HG03196 (cell line): ENCODE measurements at regions not wholly inside any gene's neighbourhood (a gene's known extent, or its start where the extent isn't known, plus 50 kb on each side); places are given as distances from the start of the nearest gene placed in this dataset.
"Not testable (repeated sequence)": the region's sequence is repeated elsewhere in the genome, so short reads cannot be mapped to it uniquely, and the experiment has no call there.

Experiments used
- ATAC-seq: cut with Tn5 transposase; IDR thresholded peaks from one replicate; pipeline ENCODE4 v1.9.1; 2021; ENCODE audit not compliant: unreplicated experiment

- no peak for ATAC-seq
Measured at GRCh38 chr10:57038531-57038930, 677.5 kb upstream of the ZWINT start.

DNA sequence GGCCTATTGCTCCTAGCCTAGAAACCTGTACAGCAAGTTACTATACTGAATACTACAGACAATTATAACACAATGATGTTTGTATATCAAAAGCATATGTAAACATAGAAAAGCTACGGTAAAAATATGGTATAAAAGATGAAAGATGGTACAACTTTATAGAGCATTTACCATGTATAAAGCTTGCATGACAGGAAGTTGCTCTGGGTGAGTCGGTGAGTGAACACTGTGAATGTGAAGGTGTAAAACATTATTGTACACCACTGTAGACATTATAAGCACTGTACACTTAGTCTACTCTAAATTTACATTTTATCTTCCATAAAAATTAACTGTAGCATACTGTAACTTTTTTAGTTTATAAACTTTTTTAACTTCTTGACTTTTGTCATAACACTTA lies 674.3 kb upstream of the ZWINT start:
- no peak for ATAC-seq

GRCh38 chr10:57032301-57032700 lies 671.2 kb upstream of the ZWINT start:
- not testable (repeated sequence) for ATAC-seq

DNA sequence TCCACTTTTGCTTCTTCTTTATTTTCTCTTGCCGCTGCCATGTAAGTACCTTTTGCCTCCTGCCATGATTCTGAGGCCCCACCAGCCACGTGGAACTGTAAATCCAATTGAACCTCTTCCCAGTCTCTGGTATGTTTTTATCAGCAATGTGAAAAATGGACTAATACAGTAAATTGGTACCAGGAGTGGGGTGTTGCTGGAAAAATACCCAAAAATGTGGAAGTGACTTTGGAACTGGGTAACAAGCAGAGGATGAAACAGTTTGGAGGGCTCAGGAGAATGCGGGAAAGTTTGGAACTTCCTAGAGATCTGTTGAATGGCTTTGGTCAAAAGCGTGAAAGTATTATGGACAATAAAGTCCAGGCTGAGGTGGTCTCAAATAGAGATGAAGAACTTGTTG lies 670.3 kb upstream of the ZWINT start:
- ATAC-seq = no peak

GRCh38 chr10:57026307-57026706 lies 665.2 kb upstream of the ZWINT start:
- ATAC-seq = no peak

DNA sequence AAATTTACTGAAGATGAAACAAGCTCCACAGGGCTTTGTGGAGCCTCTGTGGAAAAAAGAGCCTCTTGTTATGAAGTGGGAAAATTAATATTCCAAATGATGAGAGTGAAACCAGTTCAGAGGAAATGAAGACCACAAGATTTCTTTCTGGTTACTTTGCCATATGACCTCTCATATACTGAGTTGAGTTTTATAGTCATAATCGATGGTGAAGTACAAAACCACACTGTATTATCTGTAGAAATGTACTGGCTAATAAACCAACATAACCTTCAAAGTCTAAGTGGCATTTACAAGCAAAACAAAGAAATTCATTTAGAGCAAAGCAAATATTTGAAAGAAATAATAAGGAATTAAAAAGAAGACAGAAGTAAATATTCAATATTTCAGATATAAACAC lies 662.6 kb upstream of the ZWINT start:
- ATAC-seq = no peak

DNA sequence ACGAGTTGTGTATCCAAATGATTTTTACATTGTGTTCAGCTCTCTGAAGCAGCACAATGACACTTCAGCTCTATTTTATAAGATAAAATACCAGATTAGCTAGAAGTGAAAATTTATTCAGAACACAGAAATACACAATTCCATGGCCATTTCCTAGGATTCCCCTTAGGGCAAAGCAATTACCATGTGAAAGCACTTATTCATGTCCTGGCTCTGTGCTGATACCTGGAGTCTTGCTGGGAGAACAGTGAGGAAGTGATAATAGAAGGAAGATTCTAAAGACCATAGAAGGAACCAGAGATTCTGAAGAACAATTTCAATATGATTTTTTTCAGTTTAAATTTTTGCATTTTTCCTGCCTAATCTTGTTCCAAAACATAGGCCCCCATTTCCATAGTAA lies 657.4 kb upstream of the ZWINT start:
- no peak for ATAC-seq

GRCh38 chr10:57017356-57018037 lies 656.4 kb upstream of the ZWINT start:
- ATAC-seq = no peak

DNA sequence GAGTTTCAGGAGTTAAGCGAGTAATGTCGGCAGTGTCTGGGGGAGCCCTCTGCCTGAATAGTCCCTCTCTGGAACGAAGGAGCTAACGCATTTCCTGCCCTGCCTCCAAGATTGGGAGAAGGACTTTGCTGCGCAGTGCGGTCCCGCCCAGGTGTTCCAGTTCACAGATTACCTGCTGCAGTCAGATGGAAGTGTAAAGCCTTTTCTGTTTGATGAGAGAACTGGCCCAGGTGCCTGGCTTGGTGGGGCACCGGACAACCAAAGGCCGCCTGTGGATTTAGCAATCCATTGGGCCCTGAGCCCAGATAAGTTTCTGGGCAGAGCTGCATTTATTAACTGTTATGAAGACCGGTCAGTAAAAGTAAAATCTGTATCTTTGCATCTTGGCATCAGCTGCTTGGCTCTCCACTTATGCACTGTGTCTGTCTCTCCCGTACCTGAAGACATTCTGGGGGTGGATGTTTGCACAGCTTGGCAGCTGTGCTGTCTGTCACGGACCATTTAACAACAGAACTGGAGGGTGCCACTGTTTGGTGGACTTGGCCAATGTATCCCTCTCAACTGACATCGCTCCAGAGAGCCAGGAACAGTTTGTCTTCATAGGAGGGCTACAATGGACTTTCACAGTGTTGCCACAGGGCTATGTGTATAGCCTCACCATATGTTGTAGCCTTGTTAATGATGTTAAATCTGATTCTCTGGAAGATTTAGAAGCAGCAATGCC lies 654.7 kb upstream of the ZWINT start:
- ATAC-seq = no peak

- ATAC-seq = no peak
Measured at GRCh38 chr10:57015187-57015586, 654.1 kb upstream of the ZWINT start.

DNA sequence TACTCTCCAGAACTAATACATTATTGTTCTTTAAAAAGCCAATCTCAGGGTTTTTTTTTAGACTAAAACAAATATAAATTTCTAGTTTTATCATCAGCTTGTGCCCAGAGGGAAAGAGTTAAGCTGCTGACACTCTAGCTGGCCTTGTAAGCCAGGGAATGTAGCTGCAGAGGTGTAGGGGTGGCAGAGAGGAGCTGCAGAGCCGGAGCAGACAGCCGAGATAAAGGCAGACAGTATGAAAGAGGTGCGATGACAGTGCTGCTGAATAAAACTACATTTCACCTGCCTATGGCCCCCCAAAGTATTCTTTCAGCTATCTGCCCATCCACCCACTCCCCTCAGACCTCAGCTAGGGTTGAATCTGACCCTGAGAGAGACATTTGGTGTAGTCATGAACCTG lies 653.7 kb upstream of the ZWINT start:
- no peak for ATAC-seq

DNA sequence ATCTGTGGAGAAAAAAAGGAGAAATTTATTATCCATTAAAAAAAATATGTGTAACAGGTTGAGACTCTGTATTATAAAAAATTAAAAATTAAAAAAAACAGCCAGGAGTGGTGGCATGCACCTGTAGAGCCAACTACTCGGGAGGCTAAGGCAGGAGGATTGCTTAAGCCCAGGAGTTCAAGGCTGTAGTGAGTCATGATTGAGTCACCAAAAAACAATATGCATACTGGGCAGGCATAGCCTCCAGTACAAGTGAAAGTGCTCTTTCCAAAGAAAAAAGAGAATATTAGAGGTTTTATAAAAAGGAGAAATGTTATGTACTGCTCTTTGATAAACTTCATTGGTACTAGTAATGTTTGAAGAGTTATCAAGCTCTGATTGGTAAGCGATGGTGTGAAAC lies 647.1 kb upstream of the ZWINT start:
- no peak for ATAC-seq

DNA sequence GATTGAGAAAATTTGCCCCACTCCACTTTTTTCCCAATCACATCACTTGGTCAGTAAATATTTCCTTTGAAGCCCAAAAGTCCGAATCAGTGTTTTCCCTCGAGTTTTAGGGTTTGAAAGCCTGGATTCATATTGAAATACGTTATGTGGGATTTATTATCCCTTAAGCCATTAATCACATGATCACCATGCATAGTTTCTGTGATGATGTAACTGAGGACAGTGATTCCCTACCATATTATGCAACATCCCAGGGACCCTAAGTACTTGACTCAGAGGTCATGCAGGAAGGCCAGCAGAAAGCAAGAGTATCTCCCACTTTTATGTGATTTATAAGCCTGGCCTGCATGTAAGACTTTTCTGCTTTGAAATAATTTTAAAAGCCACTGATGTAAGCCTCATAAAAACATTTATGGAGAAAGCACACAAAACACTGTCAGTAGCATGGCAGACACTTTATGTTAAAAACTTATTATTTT lies 630.6 kb upstream of the ZWINT start:
- ATAC-seq = no peak

- ATAC-seq = no peak
Measured at GRCh38 chr10:56975513-56975912, 614.5 kb upstream of the ZWINT start.

- no peak for ATAC-seq
Measured at GRCh38 chr10:56973766-56974165, 612.7 kb upstream of the ZWINT start.

GRCh38 chr10:56943221-56943755 lies 582.2 kb upstream of the ZWINT start:
- ATAC-seq = no peak

- ATAC-seq = no peak
Measured at GRCh38 chr10:56934515-56934914, 573.5 kb upstream of the ZWINT start.

DNA sequence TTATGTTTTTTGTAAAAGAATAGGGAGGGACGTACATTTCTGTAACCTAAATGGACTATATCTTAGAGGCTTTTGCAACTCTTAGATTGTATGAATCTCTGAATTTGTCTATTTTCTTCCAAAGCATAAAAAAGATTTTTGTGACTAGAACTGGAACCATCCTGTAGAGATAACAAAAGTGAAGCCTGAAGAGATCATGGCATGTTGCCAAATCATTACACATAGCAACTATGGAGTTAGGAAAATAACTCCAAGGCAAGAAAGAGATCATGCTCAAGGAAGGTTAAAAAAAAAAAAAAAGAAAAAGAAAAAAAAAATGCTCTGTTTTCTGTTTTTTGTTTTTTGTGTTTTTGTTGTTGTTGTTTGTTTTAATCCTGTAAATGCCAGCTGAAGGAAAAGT lies 567.7 kb upstream of the ZWINT start:
- no peak for ATAC-seq

- no peak for ATAC-seq
Measured at GRCh38 chr10:56927701-56928100, 566.6 kb upstream of the ZWINT start.

- ATAC-seq = no peak
Measured at GRCh38 chr10:56920601-56921261, 559.7 kb upstream of the ZWINT start.

GRCh38 chr10:56912043-56912442 lies 551.0 kb upstream of the ZWINT start:
- ATAC-seq = no peak

DNA sequence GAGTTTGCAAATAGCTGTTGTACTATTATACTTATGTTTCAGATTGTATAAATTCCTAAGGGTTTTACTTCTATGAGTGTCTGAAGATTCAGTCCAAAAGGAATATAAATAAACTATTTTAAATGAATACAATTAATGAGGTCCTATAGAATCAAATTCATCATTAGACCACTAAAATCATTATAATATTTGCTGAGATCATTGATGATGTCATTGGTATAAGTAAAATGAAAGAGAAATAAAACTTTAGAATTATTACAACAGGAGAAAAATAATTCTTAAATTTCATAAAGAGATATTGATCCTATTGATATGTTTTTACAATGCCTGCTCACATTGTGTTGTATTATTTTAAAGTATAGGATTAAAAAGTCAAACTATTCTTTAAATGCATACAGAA lies 544.0 kb upstream of the ZWINT start:
- no peak for ATAC-seq
